GM18517 (cell line): ENCODE measurements at regions not wholly inside any gene's neighbourhood (a gene's known extent, or its start where the extent isn't known, plus 50 kb on each side); places are given as distances from the start of the nearest gene placed in this dataset.

ENCODE experiments used
- ATAC-seq: cut with Tn5 transposase; IDR thresholded peaks from one replicate; pipeline ENCODE4 v1.9.1; 2021; ENCODE audit warnings: mild to moderate bottlenecking, moderate library complexity; ENCODE audit not compliant: unreplicated experiment

DNA sequence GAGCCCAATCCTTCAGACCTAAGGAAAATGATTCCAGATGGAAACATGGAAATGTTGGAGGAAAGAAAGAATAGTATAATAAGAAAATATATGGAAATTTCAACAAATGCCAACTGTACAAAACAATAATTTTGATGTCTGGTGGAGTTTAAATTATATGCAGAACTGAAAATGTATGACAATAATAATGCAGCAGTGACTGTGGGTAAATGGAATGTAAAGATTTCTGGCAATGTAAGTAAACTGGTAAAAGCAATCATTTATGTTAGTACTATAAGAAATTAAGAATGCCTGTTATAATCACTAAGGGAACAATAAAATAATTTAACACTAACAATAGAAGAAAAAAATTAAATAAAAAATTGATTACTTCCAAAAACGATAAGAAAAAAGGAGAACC is 89.0 kb downstream of the EDN1 start:
- no peak for ATAC-seq

DNA sequence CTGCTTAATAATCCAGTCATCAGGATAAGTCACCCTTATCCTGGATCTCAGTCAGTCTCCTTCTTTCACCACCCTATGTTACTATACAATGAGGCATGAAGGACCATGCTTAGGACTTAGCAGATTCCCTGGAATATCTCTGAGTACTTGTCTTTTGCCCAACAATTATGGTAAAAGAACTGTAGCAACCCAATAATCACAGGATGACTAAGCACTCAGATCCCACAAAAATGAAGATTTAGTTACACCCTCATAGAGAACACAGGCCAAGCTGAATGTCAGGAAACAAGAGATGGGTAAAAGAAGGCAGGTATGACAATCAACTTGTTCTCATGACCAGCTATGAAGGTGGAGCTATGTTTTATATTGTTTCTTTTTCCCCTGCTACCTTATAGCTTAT is 91.4 kb downstream of the EDN1 start:
- ATAC-seq = no peak

- peak; percentile 92 for ATAC-seq
Observed at GRCh38 chr6:12383448-12383847, 93.3 kb downstream of the EDN1 start.

- no peak for ATAC-seq
Observed at GRCh38 chr6:12384357-12384912, 94.3 kb downstream of the EDN1 start.

GRCh38 chr6:12385316-12385715 is 95.2 kb downstream of the EDN1 start:
- no peak for ATAC-seq

DNA sequence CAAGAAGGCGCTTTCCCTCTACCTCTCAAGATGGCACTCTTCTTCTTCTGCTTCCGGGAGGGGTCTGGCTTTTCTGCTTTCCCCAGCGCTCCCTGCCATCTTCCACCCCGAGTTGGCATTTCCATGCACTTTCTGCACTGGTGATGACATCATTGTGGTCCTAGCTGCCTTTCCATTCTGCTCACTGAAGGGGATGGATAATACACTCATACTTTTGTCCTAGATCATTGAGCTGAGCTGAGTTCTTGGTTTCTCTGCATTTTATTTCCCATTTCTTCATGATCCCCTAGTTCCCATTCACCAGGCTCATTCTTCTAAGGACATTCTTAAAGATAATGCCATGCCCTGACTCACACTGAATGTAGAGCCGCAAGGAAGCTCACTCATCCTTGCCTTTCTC is 96.7 kb downstream of the EDN1 start:
- ATAC-seq = no peak

GRCh38 chr6:12391472-12391871 is 101.3 kb downstream of the EDN1 start:
- ATAC-seq = no peak

- no peak for ATAC-seq
Observed at GRCh38 chr6:12392490-12392889, 102.3 kb downstream of the EDN1 start.

DNA sequence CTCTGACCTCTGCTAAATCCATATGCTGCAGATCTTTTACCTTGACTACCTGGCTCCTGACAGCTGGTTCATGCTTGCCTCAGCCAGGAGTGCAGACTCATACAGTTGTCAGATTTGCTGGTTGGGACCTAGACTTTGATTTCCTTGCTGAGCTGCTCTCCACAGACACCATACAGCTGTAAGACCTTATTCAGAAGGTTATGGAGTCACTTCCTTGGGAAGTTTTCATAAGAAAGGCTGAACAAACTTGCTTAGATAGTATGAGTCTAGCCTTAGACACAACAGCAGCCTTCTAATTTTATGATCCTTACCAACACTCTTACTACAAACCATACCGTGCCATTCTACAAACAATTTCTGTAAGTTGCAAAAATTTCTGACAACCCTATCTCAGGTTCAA is 102.9 kb downstream of the EDN1 start:
- no peak for ATAC-seq

- no peak for ATAC-seq
Observed at GRCh38 chr6:12394170-12394569, 104.0 kb downstream of the EDN1 start.

- ATAC-seq = no peak
Observed at GRCh38 chr6:12395898-12396297, 105.7 kb downstream of the EDN1 start.

DNA sequence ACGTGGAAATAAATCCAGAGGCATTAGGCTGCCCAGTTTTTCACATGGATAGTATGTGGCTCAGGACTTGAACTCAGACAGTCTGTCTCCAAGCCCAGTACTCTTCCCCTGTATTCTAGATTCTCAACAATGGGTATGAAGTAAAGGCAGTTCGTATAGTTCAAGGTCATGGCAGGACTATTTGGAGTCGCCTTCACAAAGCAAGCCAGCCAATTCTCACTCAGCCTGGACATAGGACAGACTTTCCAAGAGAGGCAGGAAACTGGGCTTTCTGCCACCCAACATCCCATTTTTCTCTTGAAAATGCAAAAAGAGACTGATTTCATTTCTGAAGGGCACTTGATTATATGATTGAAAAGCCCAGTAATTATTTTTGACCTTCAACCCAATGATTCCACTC is 111.0 kb downstream of the EDN1 start:
- no peak for ATAC-seq

DNA sequence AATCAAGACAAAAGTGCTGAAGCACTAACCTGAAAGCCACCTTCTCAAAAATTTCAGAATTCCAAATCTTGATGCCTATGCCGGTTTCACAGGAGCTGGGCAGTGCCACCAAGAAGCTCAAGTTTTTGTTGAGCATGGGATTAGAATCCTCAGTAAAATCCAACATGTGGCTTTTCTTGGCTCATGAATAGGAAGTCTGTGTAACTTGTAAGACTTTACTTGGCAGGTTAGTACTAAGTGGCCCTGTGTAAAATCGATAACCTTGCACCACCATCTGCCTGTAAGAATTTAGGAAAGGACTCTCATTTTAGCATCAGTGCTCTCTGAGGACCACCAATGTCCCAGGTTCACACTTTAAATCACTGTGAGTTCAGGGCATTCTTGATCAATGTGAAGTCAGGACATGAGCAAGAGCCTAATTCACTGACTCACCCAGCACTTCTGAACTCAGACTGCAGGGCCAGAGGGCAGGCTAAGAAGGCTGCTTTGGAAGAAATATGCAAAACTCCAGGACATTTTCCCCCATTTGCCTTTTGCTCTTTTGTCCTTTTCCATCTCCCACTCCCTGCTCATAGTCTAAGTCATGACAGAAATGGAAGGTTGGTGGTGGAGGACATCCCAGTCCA is 113.2 kb downstream of the EDN1 start:
- ATAC-seq = no peak

GRCh38 chr6:12403947-12404647 is 113.9 kb downstream of the EDN1 start:
- no peak for ATAC-seq

DNA sequence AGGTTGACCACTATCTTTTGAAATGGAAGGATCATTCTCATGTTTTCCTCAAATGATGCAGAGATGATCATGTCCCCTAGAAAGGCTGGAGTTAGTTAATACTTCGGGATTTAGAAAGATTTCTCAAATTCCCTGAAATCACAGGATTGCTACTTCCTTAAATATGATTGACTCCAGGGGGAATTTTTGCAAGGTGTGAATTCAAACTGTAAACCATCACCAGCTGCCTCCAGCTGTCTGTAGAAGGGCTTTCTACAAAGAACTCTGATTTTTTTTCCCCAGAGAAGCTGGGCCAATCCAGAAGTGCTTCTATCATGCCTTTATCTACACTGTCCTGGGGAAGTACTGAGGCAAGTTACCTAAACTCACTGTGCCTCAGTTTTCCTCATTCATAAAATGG is 114.5 kb downstream of the EDN1 start:
- no peak for ATAC-seq

- no peak for ATAC-seq
Observed at GRCh38 chr6:12408752-12409151, 118.6 kb downstream of the EDN1 start.

DNA sequence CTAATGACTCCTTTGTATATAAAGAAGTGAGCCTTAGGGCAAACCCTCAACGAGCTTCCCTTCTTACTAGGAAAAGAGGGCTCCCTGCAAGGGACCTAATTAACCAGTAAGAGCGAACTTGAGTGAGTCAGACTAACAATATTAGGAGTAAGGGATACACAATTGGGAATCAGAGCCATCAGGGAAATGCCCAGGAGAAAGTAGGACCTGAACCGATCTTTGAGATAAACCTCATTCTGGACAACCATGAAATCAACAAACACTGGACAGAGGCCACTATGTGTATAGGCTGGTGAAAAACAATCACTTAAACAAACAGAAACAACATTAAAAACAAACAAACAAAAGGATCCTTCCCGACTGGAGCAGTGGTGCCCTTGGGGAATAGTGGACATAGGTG is 120.8 kb downstream of the EDN1 start:
- no peak for ATAC-seq

DNA sequence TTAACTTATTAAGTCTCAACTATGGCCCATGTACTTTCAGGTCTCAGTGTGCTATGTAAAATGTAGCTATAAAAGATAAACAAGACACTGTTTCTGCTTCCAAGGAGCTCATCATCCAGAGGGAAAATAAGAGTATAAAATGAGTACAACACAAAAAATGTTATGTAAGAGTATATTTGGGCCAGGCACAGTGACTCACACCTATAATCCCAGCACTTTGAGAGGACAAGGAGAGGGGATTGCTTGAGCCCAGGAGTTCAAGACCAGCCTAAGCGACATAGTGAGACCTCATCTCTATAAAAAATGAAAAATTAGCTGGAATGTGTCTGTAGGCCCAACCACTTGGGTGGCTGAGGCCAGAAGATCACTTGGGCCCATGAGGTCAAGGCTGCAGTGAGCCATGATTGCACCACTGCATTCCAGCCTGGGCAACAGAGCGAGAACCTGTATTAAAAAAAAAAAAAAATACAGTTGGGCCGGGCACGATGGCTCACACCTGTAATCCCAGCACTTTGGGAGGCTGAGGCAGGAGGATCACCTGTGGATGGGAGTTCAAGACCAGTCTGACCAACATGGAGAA is 124.0 kb downstream of the EDN1 start:
- no peak for ATAC-seq

GRCh38 chr6:12415980-12416598 is 125.9 kb downstream of the EDN1 start:
- ATAC-seq = no peak

DNA sequence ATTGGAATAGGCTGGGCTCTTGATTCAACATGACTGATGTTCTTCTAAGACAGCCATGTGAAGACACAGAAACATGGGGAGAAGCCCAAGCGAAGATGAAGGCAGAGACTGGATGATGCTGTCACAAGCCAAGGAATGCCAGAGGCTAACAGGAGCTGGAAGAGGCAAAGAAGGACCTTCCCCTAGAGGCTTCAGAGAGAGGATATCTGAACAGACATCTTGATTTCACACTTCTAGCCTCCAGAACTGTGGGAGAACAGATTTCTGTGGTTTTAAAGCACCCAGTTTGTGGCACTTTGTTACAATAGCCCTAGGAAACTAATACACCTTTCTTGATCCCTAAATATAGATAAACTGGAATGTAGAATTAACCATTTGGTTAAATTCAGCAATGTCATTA is 127.0 kb downstream of the EDN1 start:
- no peak for ATAC-seq

DNA sequence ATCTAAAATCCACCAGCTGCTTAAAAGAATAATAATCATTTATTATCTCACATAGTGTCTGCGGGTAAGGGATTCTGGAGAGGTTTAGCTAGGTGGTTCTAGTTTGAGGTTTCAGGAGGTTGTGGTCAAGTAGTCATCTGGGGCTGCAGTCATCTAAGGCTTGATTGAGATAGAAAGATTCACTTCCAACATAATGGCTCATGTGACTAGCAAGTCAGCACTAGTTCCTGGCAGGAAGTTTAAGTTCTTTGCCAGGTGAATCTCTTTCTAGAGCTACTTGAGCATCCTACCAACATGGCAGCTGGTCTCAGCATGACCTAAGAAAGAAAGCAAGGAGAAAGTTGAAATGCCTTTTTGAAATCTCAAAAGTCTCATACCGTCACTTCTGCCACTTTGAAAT is 128.8 kb downstream of the EDN1 start:
- ATAC-seq = no peak
